Fibroblast of the conjunctiva (primary cell): ENCODE measurements at regions not wholly inside any gene's neighbourhood (a gene's known extent, or its start where the extent isn't known, plus 50 kb on each side); places are given as distances from the start of the nearest gene placed in this dataset.
"Not testable (repeated sequence)": the region's sequence is repeated elsewhere in the genome, so short reads cannot be mapped to it uniquely, and the experiment has no call there.

ENCODE experiments used
- DNase-seq: peaks from one replicate; pipeline ENCODE4 v3.0.0-alpha.2; 2010; ENCODE audit warnings: low read depth

- no peak for DNase-seq
These were observed 402.4 kb downstream of the TMEM114 start for GRCh38 chr16:8187782-8188372.

DNA sequence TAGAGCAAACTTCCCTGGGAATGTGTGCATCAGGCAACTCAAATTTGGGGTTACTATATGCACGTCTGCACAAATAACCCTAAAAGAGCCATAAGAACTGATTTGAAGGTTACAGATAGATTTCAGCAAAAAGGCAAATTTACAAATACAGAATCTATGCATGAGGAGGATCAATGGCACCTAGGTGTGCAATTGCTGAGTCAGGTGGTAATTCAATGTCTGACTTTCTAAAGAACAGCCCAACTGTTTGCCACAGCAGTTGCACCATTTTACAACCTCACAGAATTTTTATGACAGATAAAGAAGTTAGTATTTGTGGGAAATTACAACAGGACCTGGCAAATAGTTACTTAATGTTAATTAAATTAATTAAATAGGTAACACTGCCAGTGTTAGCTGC lies 405.5 kb downstream of the TMEM114 start:
- DNase-seq: no peak

DNA sequence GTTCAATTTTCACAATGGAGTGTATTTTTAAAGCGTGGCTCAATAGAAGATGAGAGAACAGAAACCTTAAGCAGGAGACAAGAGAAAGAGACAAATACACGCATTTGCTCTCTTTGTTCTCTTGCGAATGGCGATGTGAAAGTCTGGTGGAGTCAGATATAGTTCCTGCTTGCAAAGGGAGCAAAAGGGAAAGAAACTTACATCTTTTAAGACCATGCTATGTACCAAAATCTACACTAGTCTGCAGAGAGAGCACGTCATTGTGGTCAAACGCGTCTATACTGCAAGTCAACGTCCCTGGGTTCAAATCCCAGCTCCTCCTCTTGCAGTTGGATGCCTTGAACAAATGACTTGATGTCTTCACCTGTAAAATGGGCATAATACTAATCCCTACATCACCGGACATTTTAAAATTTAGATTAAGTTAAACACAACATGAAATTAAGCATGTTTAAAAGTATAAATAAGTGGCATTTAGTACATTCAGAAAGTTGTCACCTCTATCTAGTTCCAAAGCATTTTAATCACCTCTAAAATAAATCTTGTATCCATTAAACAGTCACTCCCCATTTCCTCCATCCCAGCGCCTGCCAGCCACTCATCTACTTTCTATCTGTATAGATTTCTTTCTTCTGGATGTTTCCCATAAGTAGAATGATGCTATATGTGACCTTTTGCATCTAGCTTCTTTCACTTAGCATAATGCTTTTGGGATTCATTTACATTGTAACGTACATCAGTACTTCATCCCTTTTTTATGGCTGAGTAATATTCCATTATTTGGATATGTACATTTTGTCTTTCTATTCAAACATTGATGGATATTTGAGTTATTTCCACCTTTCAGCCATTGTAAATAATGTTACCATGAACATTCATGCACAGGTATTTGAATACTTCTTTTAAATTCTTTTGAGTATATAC lies 406.9 kb downstream of the TMEM114 start:
- DNase-seq: no peak

DNA sequence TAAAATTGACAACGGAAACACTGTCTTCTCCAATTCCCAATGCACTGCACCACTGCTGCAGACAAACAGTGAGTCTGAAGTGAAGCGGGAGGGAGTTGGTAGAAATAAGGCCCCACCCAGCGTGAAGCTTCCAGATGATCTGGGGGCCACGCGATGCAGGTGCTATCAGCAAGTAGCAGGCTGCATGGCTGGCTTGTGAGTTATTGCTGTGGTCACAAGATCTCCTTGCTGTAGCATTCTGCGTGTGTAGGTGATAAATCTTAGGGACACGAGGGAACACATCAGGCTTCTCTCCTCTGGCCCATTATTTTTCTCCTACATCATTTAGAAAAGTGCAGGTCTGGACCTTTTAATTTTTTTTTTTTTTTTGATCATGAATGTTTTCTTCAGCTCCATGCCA lies 407.6 kb downstream of the TMEM114 start:
- no peak for DNase-seq

DNA sequence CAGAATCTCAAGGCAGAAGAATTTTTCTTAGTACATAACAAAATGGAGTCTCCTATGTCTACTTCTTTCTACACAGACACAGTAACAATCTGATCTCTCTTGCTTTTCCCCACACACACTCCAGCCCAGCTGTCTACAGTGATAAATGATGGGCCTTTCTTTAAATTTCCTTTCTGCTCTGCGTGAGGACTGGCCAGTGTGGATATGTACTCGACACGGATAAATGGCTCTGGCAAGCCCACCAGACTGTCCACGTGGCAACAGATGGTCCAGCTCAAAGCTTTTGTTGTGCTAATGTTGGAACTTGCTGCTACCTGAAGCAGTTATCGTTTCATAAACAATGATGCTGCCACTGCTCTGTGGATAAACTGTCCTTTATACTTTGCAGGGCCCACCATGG lies 410.7 kb downstream of the TMEM114 start:
- DNase-seq: no peak

GRCh38 chr16:8178271-8178670 lies 412.0 kb downstream of the TMEM114 start:
- DNase-seq: no peak

DNA sequence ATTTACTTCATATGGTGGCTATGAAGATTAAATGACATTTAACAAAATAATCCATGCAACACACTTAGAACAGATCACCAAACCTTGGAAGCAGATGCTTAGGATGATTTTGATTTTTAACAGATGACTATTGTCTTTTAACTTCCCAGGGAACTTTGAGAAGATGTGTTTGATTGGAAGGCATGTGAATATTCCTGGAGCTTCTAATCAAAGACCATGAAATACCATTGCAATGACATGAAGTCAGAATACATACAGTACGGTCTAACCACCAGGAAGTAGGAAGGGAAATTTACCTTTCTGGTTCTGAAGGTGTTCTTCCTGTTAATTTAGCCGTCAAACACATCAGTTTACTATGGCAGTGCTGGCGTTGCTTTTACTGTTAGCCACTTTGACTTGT lies 414.9 kb downstream of the TMEM114 start:
- no peak for DNase-seq

DNA sequence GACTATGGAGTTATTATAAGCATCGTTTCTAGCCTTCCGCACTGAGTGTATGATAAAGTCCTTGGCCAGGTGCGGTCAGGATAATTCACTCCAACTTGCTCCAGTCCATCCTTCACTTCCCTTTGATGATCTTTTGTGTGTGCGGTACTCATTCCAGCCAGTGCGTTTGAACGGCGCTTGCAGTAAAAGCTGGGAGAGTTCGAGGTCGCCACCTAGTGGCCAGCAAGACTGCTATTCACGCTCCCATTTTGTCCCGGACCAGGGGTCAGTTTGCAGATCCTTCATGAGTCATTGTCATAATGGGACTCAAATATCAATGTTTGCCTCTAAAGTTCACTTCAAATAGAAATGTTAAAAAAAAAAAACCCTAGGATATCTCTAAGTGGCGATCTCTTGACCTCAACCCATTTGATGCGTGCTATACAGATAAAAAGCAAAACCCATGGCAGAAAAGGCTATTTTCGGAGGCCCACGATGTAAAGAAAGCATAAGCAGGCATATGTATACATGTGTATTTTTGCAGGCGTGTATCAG lies 417.1 kb downstream of the TMEM114 start:
- DNase-seq: peak; percentile 12

GRCh38 chr16:8172551-8172950 lies 417.8 kb downstream of the TMEM114 start:
- DNase-seq: no peak

DNA sequence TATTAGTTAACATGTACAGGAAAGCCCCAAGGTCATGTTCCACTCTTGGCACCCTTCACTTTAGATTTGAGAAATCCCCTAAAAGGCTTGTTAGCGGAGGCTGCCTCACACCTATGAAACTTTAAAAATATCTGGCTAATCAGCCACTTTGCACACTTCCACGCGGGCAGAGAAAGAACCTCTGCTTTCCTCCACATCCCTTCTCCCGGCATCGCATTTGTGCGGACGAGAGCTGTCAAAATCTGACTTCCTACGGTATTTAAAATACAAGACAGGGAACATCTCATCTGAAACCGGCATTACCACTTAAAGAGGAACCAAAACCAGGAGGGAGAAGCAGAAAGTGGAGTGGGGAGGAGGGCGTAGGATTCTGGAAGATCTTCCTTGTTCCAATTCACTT lies 422.3 kb downstream of the TMEM114 start:
- DNase-seq: no peak

- DNase-seq: no peak
These were observed 422.9 kb downstream of the TMEM114 start for GRCh38 chr16:8167436-8167835.

DNA sequence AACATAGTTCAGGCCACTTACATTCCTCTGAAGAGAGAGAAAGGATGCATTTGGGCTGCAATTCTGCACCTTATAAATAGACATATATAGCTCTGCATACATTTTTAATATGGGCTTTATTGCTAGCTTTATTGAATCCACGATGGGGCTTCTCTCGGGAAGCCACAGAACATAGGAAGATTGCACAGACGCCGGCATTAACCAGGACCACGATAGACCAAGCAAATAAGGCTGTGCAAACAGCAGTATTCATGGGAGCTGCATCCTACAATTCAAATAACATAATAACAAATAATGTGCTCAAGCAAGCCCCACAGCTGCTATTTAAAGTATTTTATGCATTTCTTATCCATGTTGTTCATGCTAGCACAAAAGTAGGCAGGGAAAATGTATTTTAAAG lies 432.3 kb downstream of the TMEM114 start:
- DNase-seq: no peak

GRCh38 chr16:8155275-8155674 lies 435.0 kb downstream of the TMEM114 start:
- DNase-seq: no peak

DNA sequence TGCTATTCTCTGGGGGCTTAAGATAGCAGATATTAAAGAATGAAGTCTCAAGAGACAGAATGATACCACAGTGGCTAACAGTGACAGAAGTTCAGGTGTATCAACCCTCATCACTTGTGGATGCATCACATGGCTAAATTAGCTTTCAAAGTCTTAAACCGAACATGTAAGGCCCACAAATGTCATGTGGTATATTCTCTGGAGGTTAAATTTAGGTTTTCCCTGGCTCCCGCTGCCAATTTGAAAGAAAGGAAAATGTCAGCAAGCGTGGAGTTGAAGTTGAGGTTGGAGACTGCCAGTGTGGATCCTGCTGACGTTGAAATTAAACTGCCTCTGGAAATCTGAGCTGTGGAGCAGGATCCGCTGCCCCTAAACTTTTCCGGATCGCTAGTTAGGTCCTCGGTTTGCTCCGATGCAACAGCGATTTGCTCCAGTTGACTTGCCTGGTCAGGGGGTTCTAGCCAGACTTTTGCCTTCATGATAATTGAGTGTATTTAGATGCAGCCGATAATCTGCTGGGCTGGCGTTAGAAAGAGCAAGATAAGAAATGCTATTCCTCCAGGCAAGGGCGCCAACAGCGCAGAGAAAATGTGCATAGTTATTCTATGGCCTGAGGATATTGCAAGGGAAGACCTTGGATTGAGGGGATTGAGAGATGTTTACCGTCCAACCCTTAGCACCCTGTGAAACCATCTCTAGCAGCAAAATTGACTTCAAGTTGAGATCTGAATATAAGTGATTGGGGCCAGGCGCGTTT lies 443.9 kb downstream of the TMEM114 start:
- no peak for DNase-seq

GRCh38 chr16:8138666-8139065 lies 451.6 kb downstream of the TMEM114 start:
- no peak for DNase-seq

- no peak for DNase-seq
These were observed 452.7 kb downstream of the TMEM114 start for GRCh38 chr16:8137606-8138005.

DNA sequence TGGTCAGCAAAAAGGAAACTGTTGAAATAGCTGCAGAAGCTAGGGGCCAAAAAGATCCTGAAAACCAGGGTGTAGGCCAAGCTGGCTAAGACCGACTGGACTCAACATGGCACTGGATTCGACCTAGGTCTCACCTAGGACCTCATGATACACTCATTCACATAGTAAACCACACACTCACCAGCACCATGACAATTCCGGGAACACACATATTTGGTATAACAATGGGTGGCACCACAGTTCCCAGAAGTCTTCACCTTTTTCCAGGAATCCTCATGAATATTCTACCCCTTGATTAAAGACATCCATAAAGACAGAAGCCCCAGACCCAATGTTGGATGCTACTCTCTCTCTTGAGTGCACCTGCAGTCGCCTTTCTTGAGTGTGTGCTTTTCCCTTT lies 460.1 kb downstream of the TMEM114 start:
- no peak for DNase-seq

DNA sequence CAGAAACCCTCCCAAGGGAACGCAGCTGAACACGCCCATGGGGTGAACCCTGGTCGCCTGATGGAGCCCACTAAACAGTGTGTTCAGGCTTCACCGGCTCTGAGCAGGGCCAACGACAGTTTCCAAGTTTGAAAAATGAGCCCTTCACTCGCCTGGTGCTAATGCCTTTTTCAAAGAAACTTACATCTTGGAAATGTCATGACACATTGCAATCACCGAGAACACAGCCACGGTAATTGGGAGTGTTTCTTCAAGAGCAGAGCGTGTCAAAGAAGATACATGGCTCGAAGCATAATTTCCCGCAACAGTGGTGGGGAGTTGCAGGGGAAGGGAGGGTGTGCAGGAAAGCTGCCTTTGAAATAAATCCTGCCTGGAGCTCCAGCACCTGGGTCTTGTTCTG lies 463.2 kb downstream of the TMEM114 start:
- DNase-seq: no peak

DNA sequence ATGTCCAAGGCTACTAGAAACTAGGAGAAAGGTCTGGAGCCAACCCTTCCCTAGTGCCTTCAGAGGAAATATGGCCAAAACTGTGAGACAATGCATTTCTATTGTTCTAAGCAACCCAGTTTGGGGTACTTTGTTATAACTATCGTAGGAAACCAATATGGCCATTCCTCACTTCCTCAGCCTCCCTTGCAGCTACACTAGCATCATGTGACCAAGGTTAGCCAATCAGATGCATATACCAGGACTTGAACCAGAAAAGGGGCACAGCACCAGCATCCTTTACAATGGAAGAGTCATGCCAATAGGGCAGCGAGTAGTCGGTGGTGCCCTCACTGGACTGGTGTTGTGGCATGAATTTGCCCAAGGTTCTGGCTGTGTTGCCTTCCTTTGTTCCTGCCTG lies 464.0 kb downstream of the TMEM114 start:
- DNase-seq: no peak

DNA sequence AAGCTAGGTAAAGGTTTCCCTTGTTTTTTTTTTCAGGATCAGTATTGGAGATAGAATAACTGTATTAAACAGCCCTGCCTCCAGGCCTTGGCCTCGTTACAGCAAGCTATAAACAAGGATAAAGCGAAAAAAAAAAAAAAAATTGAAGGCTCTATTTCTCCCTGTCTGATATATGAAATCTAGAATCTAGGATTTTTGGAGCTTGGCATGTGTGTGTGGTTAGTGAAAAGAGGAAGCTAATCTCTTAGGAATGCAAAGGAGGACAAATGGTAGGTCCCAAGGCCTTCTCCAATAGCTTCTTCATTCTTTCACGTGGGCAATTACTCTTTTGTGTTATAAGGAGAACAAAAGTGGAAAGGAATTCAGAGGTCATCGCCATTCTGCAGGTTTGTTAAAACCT lies 470.3 kb downstream of the TMEM114 start:
- DNase-seq: no peak

- no peak for DNase-seq
These were observed 474.5 kb downstream of the TMEM114 start for GRCh38 chr16:8115814-8116213.

DNA sequence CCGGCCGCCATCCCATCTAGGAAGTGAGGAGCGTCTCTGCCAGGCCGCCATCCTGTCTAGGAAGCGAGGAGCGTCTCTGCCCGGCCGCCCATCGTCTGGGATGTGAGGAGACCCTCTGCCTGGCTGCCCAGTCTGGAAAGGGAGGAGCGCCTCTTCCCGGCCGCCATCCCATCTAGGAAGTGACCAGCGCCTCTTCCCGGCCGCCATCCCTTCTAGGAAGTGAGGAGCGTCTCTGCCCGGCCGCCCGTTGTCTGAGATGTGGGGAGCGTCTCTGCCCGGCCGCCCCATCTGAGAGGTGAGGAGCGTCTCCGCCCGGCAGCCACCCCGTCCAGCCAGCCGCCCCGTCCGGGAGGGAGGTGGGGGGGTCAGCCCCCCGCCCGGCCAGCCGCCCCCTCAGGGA lies 475.4 kb downstream of the TMEM114 start:
- DNase-seq: not testable (repeated sequence)

DNA sequence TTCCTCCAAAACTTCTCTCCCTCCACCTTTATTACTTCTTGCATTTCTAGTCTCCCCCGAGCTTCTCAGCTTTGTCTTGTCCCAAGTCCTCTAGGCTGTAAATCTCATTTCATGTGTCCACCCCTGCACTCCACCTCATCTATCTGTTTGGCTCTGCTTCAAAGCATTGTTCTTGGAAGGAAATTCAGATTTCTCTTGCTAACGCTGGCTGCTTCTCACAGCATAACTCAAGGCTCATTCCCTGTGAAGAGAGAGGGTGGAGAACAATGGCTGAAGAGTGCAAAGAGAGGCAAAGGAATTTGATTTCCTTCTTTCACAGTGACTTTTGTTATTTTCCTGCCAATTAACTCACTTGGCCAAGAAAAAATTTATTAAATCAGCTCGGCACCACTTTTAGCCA lies 476.5 kb downstream of the TMEM114 start:
- no peak for DNase-seq
